Right lobe of liver (tissue), 6 donors: ENCODE measurements at regions not wholly inside any gene's neighbourhood (a gene's known extent, or its start where the extent isn't known, plus 50 kb on each side); places are given as distances from the start of the nearest gene placed in this dataset.

ENCODE experiments used
- ATAC-seq, 4 donors: fragments of 200-7000 bp; cut with Tn5 transposase; one replicate each; pipeline ENCODE4 v1.9.1; 2020; ENCODE audit warnings: mild to moderate bottlenecking in 4 of 4, moderate library complexity in 4 of 4
- DNase-seq, 3 donors: peaks; one replicate each; pipeline ENCODE4 v3.0.0-alpha.2; 2020
- H3K27ac ChIP-seq, 3 donors: fragments of 200-600 bp; one replicate each; pipeline ENCODE4 v1.8.0; 2022
- H3K27me3 ChIP-seq, 2 donors: fragments of 200-600 bp; one replicate each; pipeline ENCODE4 v1.8.0; 2022
- H3K36me3 ChIP-seq, 4 donors: fragments of 200-600 bp; sonication (generic) in 1 of 4; one replicate each; pipeline versions ENCODE4 v1.5.1 to v1.8.0; 2017 to 2022; ENCODE audit warnings: control low read depth in 1 of 4
- H3K4me1 ChIP-seq, 4 donors: fragments of 200-600 bp; sonication (generic) in 1 of 4; one replicate each; pipeline versions ENCODE4 v1.5.1 to v1.8.0; 2017 to 2022; ENCODE audit warnings: control low read depth in 1 of 4
- H3K4me3 ChIP-seq, 3 donors: fragments of 200-600 bp; one replicate each; pipeline ENCODE4 v1.8.0; 2022
- H3K9me3 ChIP-seq, 4 donors: fragments of 200-600 bp; sonication (generic) in 1 of 4; one replicate each; pipeline versions ENCODE4 v1.5.1 to v1.8.0; 2017 to 2022; ENCODE audit warnings: control low read depth in 1 of 4
- CTCF ChIP-seq, 4 donors: fragments of 200-600 bp in 3 of 4; fragments of 450-650 bp in 1 of 4; IDR thresholded peaks; one replicate each; pipeline versions ENCODE4 v1.5.1 to v1.8.0; 2016 to 2022; ENCODE audit warnings: antibody characterized with exemption in 4 of 4, mild to moderate bottlenecking in 2 of 4
- POLR2A ChIP-seq: fragments of 450-650 bp; IDR thresholded peaks from one replicate; pipeline ENCODE4 v1.6.1; 2017; ENCODE audit warnings: antibody characterized with exemption, mild to moderate bottlenecking
- WGBS: methylation state at CpG from one replicate; pipeline ENCODE4 v1.1.6; 2018; ENCODE audit warnings: low coverage, low lambda C conversion rate; ENCODE audit not compliant: insufficient coverage; ENCODE audit errors: missing lambda C conversion rate; 5-methylcytosine and 5-hydroxymethylcytosine counted together
- intact Hi-C, 2 donors: fragments of 100-400 bp; cut with DNase I; formaldehyde crosslinking; loops; one replicate each; pipeline versions ENCODE4 v1.11.2 to v1.14.1; 2022
- donor health status: DM: no; HTN: yes; CAD: no.
- donor health status: DM: no; HTN: no; CAD: no.
- donor health status: DM: no; HTN: no; CAD: no.
- donor health status: DM: no; HTN: yes; CAD: no.
- donor health status: DM: no; HTN: yes; CAD: no.

DNA sequence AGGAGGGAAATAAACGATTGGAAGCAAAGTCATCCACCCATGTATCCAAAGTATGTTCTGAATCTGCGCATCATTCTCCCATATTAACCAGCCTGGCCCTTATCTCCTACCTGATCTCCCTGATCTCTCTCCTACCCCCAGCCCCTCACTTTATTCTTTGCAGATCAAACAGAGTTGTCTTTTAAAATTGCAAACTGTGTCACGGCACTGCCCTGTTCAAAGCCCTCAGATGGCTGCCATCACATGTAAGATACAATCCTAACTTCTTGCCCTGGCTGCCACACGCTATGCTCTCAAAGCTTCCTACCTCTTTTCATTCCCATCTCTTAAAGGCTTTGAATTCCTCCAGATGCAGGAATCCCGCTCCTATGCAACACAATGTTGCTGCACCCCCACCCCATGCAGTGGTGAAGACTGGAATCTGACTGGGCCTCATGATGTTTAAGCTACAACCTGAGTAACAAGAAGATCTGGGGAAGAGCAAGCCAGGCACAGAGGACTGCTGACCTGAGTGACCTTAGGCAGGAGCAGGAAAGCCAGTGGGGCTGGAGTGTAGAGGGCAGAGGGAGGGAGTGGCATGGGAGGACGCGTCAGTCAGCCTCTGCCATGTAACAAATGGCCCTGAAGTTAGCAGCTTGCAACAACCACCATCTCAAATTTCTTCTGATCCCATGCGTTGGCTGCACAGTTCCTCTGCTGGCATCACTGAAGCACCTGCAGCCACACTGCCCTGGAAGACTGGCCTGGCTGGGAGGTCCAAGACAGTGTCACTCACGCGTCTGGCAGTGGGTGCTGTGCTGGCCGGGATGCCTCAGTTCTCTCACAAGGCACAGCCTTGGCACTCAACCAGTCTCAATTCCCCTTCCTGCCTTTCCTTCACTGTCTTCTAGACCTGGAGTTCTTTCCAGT lies 382.8 kb downstream of the BCL11B start:
- no peaks in the 10 kb centered on the region for H3K27me3 ChIP-seq
- ATAC-seq, result no peak
- intact Hi-C loops, result no loop called here

GRCh38 chr14:98889836-98890185 lies 382.2 kb downstream of the BCL11B start:
- Histone ChIP-seq H3K27ac (no peak overlapping the region), H3K4me1 (no peaks in the 10 kb centered on the region), H3K36me3 (no peaks in the 10 kb centered on the region), H3K9me3 (no peaks in the 10 kb centered on the region), H3K4me3 (no peak overlapping the region), H3K27me3 (no peaks in the 10 kb centered on the region)
- no peak for ATAC-seq
- no peak for DNase-seq
- no peak for TF ChIP-seq CTCF (IDR thresholded peaks at IDR 0.05)
- no CpG with 5 or more reads among the region's 8 CpGs for WGBS
- intact Hi-C loops, result no loop called here

More for the DNA sequence above, 382.8 kb downstream of the BCL11B start:
- Histone ChIP-seq H3K4me1 (no peaks in the 10 kb centered on the region), H3K27ac (no peak overlapping the region), H3K4me3 (no peak overlapping the region), H3K36me3 (no peaks in the 10 kb centered on the region), H3K9me3 (no peaks in the 10 kb centered on the region)
- WGBS, result 79% methylated on average over 6 of the region's 11 CpGs
- TF ChIP-seq CTCF (IDR thresholded peaks at IDR 0.05), result no peak
- TF ChIP-seq POLR2A, result no peak
- DNase-seq, result no peak

DNA sequence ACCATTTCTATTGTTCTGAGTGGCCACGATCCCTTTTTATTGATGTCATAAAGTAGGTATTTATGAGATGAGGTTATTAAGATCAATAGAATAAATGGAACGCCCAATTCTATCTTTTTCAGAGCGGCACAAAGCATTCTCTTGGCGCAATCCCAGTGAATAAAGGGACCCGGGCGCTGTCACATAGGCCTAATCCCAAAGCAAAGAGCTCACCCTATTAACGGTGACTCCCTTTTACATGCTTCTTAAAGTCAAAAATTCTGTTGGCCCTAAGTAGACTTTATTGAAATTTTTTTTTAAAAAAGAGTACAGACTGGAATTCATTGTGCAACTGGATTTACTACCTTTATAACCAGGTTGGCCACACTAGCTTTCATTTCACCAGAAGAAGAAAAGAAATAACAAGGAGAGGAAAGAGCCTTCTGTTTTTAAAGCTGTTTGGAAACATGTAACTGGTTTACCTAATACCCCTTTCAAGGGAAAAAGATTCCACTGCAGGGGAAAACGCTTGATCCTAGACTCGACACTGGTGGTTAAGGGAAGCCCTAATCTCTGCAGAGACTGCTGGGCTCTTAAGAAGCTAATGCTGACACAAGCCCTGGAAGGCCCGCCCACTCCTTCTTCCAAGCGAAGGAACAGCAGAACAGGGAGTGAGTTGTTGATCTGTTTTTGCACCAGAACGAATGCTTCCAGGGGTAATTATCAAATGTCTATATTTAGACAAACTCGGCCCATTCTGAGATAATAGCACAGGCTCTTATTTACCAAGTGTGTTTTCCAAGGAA lies 381.2 kb downstream of the BCL11B start:
- no peak for ATAC-seq

DNA sequence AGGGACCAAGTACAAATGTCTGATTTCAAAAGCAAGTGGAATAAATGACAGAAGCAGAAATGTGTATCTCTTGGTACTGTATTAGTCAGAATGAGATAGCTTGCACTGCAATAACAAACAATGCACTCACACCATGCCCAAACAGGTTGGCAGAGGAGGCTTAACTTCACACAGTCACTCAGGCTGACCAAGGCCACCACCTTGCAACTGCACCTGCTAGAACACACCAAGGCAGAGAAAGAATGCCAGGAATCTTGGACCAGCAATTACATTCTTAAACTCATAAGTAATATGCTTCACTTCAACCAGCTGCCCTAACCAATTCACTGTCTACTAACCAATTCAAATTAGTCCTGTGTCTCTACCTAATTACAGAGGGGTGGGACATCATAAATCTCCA lies 378.3 kb downstream of the BCL11B start:
- DNase-seq, result no peak
- Histone ChIP-seq H3K27me3 (no peaks in the 10 kb centered on the region), H3K27ac (no peak overlapping the region), H3K36me3 (no peaks in the 10 kb centered on the region), H3K4me3 (no peak overlapping the region), H3K9me3 (no peaks in the 10 kb centered on the region), H3K4me1 (no peaks in the 10 kb centered on the region)
- intact Hi-C loops, result no loop called here
- TF ChIP-seq POLR2A (no peak), CTCF (IDR thresholded peaks at IDR 0.05) (no peak)
- ATAC-seq, result no peak

More for the DNA sequence above, 381.2 kb downstream of the BCL11B start:
- TF ChIP-seq CTCF (IDR thresholded peaks at IDR 0.05) (no peak), POLR2A (no peak)
- intact Hi-C loops, result no loop called here
- Histone ChIP-seq H3K9me3 (no peaks in the 10 kb centered on the region), H3K27ac (no peak overlapping the region), H3K27me3 (no peaks in the 10 kb centered on the region), H3K4me1 (no peaks in the 10 kb centered on the region), H3K36me3 (no peaks in the 10 kb centered on the region), H3K4me3 (no peak overlapping the region)
- WGBS, result 40% methylated on average over 13 of the region's 13 CpGs
- DNase-seq, result no peak
